RCC 7860 (cell line): ENCODE measurements at regions not wholly inside any gene's neighbourhood (a gene's known extent, or its start where the extent isn't known, plus 50 kb on each side); places are given as distances from the start of the nearest gene placed in this dataset.
"Not testable (repeated sequence)": the region's sequence is repeated elsewhere in the genome, so short reads cannot be mapped to it uniquely, and the experiment has no call there.

Experiments used
- DNase-seq: peaks from one replicate; pipeline ENCODE4 v3.0.0-alpha.2; 2015; ENCODE audit warnings: low spot score
- FAIRE-seq: peaks from 2 replicates; lab custom pipeline; 2012; peaks lifted over from hg19 to GRCh38; lab: Jason Lieb, UNC

DNA sequence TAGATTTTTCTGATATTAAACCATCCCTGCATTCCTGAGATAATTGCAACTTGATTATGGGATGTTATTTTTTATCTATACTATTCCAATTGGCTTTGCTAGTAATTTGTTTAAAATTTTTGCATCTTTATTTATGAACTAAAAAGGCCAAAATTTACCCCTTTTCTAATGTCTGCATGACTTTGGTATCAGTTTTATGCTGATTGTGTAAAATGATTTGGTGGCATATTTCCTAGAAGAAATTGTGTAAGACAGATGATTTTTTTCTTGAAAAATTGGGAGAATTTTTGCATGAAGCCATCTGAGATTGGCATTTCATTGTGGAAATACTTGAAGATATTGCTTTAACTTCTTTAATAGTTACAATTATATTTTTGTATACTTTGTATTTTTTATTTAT is 183.8 kb upstream of the TBL1XR1 start:
- no peak for DNase-seq
- FAIRE-seq, result no peak

DNA sequence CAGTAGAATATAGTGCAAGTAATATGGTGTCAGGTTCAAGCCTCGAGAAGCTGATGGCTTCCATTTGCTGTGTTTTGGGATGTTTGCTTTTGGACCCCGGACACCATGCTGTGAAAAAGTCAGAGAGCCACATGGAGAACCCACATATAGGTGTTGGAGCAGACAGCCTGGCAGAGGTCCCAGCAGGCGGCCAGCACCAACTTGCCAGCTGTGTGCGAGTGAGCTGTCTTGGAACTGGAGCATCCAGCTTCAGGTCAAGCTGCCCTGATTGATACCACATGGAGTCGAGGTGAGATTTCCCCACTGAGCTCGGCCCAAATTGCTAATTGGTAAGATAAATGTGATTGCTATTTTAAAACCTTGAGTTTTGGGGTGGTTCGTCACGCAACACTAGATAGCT is 185.7 kb upstream of the TBL1XR1 start:
- no peak for DNase-seq
- no peak for FAIRE-seq

DNA sequence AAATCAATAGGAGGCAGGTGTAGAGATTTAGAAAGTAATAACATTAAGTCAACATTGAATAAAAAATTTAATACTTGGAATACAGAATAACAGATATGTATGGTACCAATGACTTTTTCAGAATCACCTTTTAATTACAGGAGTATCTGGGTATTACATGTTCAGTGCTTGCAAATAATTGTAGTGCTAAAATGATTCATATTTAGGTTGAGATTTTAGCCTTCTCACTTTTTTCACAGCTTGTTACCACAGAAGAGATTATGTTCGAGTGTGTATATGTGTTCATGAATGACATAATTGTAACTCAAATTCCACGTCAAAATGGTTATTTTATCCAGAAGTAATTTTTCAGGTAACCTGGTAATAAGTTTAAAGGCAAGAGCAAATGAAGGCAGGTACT is 187.9 kb upstream of the TBL1XR1 start:
- DNase-seq (no peak), FAIRE-seq (no peak)

DNA sequence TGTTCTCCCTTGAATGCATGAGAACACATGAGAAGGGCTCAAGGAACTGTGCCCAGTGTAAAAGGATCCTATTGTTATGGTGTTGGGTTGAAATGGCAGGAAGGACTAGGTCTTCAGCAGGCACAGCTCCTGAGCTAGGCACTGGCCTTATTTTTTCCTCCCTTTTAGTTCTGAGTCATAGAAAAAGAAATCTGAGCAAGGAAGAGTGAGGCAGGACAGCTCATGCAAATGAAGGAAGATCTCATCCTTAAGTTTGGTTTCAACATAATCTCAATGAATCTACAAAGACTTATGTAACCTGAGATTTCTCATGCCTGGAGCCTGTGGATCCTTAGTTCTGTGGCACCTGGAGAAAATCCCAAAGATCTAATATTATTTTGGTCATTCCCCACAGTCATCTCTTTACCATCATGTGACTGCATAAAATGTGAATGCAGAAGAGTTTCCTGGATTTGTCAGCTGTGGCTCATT is 188.6 kb upstream of the TBL1XR1 start:
- DNase-seq, result peak; percentile 33
- FAIRE-seq, result no peak

DNA sequence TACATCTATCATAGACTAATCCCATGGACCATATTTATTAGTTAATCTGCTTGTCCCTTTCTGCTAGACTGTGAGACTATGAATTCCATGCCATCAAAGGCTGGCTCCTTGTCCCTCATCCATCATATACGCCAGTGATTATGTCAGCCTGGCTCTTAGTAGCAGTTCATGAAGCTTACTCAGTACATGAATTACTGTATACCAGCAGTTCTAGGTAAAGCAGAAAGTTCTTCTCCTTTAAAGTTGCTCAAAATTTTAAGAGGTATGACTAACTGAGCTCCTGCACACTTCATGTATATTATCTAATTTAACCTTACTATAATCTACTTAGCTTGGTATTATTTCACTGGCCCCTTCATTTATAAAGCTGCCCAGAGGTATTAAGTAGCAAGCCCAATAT is 190.9 kb upstream of the TBL1XR1 start:
- DNase-seq (no peak), FAIRE-seq (no peak)

DNA sequence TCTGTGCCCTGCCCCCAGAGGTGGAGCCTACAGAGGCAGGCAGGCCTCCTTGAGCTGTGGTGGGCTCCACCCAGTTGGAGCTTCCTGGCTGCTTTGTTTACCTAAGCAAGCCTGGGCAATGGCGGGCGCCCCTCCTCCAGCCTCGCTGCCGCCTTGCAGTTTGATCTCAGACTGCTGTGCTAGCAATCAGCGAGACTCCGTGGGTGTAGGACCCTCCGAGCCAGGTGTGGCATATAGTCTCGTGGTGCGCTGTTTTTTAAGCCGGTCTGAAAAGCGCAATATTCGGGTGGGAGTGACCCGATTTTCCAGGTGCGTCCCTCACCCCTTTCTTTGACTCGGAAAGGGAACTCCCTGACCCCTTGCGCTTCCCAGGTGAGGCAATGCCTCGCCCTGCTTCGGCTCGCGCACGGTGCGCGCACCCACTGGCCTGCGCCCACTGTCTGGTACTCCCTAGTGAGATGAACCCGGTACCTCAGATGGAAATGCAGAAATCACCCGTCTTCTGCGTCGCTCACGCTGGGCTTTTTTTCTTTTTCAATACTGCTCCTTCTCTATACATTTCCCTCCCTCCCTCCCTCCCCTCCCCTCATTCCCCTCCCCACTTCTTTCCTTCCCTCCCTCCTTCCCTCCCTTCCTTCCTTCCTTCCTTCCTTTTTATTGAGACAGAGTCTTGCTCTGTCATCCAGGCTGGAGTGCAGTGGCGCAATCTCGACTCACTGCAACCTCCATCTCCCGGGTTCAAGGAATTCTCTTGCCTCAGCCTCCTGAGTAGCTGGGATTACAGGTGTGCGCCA is 197.1 kb upstream of the TBL1XR1 start:
- DNase-seq, FAIRE-seq: not testable (repeated sequence)

DNA sequence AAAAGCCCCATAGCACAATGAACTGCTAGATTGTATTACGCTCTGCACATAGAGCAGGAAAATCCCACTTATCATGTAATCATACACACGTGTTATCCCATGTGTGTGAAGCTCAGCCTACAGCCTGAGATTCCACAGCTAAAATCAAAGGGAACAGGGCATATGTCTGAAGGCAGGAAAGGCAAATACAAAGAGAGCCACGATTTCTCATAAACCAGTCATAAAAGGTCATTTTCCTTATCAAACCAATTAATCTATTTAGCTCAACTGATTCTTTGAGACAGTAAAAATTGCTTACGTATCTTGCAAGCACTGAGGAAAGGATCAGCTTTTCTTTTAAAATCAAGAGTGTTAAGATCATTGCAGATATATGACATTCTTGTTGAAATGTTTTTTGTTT is 199.5 kb upstream of the TBL1XR1 start:
- DNase-seq (no peak), FAIRE-seq (no peak)

DNA sequence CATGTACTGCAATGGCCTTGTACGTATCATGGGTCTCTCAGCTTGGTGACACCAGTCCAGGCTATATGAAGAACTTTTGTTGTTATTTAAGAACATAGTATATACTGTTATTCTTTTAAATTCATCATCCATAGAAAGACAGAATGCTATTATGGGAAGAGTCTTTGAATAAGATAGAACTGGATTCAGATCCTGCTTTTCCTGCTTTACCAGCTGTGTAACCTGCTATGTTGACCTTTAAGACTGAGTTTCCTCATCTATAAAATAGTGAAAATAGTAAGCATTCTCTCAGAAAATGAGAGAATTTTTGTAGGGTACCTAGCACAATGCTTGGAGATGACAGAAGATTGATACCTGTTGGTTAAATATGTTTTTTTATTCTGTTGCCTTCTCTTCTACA is 204.1 kb upstream of the TBL1XR1 start:
- DNase-seq, result no peak
- FAIRE-seq, result no peak

DNA sequence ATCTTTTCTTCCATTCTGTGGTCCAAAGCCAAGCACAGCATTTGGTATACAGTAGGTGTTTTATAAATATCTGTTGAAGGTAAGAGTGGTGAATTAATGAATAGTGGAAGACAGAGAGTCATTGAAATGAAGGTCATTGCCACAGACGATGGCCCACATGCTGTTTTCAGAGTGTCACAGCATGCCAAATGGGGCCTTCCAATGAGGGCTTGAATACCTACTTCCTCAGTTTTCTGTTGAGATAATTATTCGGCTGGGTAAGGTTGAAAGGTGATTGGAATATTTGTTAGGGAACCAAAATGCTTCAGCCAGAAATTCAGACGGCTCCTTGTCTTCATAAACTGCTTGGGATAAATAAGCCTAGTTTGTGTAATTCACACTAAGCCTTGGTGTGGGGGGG is 205.3 kb upstream of the TBL1XR1 start:
- DNase-seq, result no peak
- FAIRE-seq, result no peak

DNA sequence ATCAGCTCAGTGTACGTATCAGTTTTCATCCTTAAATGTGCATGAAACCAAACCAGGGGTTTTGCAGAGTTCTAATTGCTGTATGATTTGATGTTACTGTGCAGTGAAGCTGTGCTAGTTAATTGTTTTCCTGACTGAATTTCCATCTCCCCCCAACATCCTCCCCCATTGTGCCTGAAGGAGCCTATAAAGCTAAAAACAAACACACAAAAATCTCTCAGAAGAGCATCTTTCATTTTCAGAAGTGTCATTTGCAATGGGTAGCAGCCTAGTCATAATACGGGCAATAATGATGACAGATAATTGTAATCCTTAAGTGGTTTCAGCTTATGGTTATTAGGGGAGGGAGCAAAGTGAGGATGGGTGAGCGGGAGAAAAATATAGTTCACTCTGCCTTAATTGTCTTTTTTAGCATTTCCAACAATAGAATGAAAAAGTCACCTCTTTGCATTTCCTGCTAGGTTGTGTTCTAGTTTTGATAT is 207.9 kb upstream of the TBL1XR1 start:
- FAIRE-seq, result no peak
- DNase-seq, result no peak

DNA sequence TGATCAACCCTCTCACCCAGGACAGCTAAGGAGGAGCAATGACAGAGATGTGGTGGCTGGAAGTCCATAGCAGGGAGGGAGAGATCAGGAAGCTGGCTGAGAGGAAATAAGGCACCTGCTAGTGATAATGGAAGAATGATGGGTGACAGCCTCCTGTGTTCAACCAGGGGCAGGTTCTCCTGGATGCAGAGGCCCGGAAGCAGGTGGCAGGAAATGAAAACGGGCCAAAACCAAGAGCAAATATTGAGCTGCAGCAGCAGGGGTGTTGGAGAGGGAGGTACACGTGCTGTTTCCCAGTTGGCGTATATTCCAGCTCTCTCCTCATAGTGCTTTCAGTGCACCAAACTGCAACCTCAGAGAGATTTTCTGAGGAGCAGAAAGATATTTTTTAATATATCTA is 213.4 kb upstream of the TBL1XR1 start:
- no peak for FAIRE-seq

DNA sequence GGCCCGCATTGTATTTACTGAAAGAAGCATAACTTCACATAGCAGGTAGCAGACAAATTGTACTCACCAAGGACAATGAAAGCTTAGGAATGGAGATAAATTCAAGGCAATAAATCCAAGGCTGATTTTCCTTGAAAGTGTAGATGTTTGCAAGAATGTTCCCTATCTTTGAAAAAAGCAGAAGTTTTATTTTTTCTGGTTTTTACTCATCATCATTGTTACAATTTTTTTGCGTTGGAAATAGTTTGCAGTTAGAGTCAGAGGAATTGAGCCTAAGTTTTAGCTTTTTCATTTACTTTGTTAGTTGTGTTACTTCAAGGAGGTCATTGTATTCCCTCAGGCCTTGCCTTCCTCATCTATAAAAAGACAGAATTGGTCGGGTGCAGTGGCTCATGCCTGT is 213.9 kb upstream of the TBL1XR1 start:
- FAIRE-seq (no peak), DNase-seq (no peak)

More for the DNA sequence above, 213.4 kb upstream of the TBL1XR1 start:
- DNase-seq, result no peak

DNA sequence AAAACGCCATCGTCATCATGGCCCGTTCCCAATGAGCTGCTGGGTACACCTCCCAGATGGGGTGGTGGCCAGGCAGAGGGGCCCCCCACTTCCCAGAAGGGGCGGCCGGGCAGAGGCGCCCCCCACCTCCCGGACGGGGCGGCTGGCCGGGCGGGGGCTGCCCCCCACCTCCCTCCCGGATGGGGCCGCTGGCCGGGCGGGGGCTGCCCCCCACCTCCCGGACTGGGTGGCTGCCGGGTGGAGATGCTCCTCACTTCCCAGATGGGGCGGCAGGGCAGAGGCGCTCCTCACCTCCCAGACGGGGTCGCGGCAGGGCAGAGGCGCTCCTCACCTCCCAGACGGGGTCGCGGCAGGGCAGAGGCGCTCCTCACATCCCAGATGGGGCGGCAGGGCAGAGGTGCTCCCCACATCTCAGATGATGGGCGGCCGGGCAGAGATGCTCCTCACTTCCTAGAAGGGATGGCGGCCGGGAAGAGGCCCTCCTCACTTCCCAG is 215.4 kb upstream of the TBL1XR1 start:
- not testable (repeated sequence) for FAIRE-seq, DNase-seq

DNA sequence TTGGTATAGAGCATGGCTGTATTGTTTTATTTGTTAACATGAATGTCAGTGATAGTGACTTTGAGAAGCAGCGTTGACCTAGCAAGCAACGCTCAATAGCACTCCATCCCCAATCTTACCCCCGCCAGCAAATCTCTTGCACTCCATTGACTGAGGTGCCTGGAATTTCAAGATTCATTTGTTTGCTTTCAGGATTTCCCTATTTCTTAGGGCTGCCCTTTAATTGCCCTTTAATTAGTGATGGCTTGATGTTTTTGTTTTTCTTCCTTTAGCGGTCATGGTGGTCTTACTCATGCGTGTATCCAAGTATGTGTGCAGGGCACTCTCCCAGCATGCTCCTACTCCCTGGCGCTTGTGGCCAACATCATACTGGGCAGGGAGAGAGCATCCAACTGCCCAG is 216.8 kb upstream of the TBL1XR1 start:
- no peak for DNase-seq
- no peak for FAIRE-seq

DNA sequence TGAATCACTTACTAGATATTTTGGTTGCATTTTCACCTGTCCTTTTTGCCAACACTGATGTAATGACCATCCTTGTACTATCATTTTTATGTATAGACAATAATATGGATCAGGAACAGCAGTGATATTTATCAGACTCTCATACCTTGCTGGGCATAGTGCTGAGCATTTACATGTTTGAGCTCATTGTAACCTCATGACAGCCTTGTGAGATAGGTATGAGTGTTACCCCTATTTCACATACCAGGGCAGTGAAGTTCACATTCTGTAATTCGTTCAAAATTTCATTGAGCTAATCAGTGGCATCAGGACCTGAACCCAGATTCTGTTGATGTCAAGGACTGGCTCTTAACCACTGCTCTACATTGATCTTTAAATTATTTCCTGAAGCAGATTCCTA is 221.5 kb upstream of the TBL1XR1 start:
- no peak for DNase-seq
- FAIRE-seq, result no peak

DNA sequence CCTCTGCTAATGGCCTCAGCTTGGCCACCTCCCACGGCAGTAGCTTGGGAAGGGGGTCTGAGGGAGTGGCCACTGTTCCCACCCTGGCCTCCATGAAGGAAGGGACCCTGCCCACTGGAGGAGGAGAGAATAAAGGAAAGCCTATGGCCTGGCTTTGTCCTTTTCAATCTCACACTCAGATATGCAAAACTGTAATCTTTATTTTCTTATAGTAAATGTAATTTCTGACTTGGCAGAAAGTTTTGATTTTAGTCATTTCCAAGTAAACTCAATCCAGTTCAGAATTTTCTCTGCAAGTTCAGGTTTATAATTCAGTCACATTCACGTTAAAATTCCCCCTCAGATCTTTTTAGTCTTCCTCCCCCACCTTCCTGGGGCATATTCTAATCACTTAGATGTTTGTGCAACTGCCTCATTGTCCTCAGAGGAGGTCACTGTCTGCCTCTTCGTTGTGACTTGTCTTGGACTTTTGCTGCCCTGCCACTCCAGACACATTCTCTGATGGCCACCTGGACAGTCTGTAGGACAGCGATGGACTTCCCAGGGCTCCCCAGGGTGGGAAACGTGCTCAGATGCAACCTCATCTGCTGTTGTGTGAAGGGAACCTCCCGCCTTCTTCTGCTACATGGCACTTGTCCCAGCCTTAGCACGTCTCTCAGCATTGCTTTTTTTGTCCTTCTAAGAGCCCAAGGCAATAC is 222.8 kb upstream of the TBL1XR1 start:
- DNase-seq (no peak), FAIRE-seq (no peak)

DNA sequence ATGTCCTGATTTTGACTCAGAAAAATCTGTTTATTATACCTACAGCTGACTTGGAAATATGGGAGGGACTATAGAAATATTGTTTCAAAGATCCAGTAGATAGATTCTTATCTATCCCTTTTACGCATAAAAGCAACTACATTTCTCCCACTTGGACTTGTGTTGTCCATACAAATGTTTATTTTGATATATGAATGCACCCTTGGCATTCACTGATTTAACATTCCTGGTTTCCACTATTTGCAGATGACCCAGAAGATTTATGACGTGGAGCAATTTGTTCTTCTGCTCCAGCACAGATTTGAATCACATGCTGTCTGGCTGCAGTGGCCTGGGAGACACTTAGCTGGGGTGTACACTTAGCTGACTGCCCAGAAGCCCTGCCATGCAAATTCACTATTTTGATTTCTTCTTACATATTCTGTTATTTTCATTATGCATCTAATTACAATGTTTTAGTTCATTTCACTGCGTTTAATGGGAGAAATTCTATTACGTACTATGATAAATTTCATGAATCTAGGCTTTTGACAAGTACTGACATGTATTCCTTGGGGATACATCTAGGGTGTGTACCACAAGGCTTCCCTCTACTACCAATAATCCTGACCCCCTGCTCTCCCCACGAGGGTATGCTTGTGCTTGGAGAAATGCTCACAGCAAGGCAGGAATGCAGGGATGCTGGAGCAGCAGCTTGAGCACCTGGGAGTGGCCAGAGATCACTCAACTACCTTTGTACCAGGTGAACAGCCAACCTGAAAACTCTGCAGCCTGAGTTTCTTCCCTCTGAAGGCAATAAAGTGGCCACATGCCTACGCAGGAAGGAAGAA is 223.6 kb upstream of the TBL1XR1 start:
- DNase-seq (no peak), FAIRE-seq (no peak)

DNA sequence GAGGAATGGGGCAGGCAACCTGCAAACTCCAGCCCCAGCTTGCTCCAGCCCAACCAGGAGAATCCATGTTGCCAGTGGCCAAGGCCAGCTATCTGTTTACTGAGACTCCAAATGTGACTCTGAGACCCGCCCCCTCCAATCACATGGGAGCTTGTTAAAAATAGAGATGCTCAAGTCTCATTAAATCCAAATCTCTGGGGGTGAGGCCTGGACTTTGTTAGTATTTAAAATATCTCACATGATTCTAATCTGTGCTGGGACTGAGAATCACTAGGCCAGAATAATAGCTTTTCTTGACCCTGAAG is 224.2 kb upstream of the TBL1XR1 start:
- DNase-seq (no peak), FAIRE-seq (no peak)

DNA sequence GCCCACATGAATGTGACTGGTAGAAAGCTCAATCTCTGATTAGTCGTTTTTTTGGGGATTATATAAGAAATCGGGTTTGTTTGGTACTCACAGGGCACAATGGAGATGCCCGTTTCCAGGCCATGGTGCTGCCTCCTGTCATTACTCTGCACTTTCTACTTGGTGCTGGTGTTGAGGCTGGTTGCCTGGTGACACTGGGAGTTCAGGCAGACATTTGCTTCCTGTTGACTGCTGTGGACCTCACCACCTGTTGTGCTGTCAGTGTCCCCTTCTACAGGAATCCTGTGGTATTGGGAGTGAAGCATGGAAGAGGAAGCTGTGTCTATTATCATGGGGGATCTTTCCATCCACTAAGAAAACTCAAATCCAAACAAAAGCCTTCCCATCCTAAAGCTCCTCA is 227.2 kb upstream of the TBL1XR1 start:
- FAIRE-seq (no peak), DNase-seq (no peak)

DNA sequence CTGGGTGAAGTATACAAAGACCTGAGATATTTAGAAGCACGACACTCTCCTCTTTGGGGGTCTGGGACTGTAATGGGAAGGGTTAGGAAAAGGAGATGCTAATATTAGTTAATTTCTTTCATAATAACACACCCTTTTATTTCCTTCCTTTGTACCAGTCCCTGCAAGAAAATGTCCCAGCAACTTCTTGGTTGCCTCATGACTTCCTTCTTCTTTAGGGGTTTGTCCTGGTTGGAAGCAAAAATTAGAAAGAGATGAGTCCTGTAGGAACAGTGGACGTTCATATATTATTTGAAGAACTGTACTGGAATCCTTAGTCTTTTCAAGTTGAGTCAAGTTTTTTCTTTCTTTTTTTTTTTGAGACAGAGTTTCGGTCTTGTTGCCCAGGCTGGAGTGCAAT is 227.8 kb upstream of the TBL1XR1 start:
- DNase-seq (no peak), FAIRE-seq (no peak)

DNA sequence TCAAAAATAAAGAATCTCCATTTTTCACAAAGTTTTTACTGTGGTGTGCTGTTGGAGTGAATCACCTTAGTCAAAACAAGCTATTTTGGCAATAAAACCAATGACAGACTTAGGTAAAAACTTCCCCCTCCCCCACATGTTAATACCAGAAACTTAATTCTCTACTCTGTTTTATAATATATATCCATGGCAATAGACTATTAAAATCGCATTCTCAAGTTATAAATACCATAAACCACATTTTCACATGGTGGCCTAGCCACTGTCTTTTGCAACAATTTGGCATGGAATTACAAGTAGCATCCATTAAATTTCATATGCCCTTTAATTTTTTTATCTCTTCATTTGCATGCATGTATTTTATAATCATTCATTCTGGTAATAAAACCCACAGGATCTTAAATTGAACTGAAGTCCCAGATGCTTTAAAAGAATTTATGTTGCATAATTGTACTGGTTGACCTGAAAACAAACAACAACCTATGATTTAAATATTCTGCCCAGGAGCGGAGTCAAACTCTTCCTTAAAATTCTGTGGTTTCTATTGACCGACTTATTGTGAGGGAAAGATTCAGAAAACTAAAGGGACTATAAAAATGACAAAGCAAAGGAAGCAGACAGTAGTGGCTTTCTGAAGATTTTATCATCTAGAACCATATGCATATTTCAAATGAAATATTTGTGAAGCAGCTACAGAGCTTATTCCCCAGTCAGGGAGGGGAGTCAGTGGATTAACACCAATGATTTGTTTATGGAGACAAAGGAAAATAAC is 229.0 kb upstream of the TBL1XR1 start:
- DNase-seq, result no peak
- FAIRE-seq, result no peak
